ENCODE measurements at regions not wholly inside any gene's neighbourhood (a gene's known extent, or its start where the extent isn't known, plus 50 kb on each side); places are given as distances from the start of the nearest gene placed in this dataset.
A peak's percentile ranks its signal among the peaks of the same experiment; 100 is the strongest.

DNA sequence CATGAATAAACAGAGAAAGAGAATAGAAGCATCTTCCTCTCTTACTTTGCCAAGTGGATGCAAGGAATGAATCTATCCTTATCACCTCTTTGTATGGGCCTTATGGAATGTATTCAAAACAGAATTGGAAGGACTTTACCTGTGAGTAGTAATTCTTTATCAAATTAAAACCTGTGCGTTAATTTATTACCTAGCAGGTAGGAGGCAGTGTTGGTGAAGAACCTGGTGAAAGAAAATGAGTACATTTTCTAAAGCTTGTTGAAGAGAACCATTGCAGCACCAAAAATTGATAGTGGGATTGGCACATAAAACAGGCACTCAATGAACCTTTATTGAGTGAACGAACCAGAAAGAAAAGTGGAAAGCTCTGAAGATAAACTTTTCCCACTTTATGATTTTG is 1302.1 kb upstream of the CELF4 start:
- no peak for FAIRE-seq
- intact Hi-C loops (cut with DNase I): no loop called here
- H3K9ac ChIP-seq (ENCODE audit: low read length in 3 of 3): no peak overlapping the region
- H3K4me1 ChIP-seq (ENCODE audit: control insufficient read depth in 2 of 3, insufficient read depth in 2 of 3, low read depth in 1 of 3, low read length in 3 of 3): no peaks in the 10 kb centered on the region
- DNase-seq: no peak
- H3K4me3 ChIP-seq (ENCODE audit: low read length in 3 of 3): no peak overlapping the region
- H3K36me3 ChIP-seq (ENCODE audit: control insufficient read depth in 2 of 3, insufficient read depth in 3 of 3, low read length in 3 of 3): no peaks in the 10 kb centered on the region
- H3K27me3 ChIP-seq (ENCODE audit: control insufficient read depth, insufficient read depth, low read length): no peaks in the 10 kb centered on the region
- no peak overlapping the region for H3K27ac ChIP-seq (ENCODE audit: low read depth in 2 of 2, low read length in 2 of 2)
- TF ChIP-seq, protein P1, sequence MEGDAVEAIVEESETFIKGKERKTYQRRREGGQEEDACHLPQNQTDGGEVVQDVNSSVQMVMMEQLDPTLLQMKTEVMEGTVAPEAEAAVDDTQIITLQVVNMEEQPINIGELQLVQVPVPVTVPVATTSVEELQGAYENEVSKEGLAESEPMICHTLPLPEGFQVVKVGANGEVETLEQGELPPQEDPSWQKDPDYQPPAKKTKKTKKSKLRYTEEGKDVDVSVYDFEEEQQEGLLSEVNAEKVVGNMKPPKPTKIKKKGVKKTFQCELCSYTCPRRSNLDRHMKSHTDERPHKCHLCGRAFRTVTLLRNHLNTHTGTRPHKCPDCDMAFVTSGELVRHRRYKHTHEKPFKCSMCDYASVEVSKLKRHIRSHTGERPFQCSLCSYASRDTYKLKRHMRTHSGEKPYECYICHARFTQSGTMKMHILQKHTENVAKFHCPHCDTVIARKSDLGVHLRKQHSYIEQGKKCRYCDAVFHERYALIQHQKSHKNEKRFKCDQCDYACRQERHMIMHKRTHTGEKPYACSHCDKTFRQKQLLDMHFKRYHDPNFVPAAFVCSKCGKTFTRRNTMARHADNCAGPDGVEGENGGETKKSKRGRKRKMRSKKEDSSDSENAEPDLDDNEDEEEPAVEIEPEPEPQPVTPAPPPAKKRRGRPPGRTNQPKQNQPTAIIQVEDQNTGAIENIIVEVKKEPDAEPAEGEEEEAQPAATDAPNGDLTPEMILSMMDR (IDR thresholded peaks at IDR 0.05; ENCODE audit: borderline replicate concordance, extremely low read depth, insufficient read depth): no peak
- H3K9me3 ChIP-seq (ENCODE audit: control insufficient read depth in 2 of 3, insufficient read depth in 1 of 3, low read length in 3 of 3): no peaks in the 10 kb centered on the region

DNA sequence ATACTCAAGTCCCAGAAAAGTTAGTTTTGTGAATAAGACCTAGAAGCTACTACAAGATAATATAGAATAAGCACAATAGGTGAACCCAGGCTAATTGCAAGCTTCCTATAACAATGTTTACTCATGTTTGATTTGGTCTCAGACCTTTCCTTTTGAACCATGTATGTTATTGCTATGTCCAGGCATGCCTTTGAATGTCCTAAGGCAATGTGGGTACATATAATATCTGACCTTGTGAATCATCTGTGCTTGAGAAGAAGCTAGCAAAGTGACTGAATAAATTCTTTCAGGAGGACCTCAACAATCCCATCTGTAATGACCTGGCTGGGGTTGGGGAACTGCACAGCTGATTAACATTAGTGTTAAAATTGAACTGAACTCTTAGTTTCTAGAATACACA is 1285.9 kb upstream of the CELF4 start:
- Histone ChIP-seq H3K27me3 (ENCODE audit: control insufficient read depth, insufficient read depth, low read length) (no peaks in the 10 kb centered on the region), H3K9ac (ENCODE audit: low read length in 3 of 3) (no peak overlapping the region), H3K9me3 (ENCODE audit: control insufficient read depth in 2 of 3, insufficient read depth in 1 of 3, low read length in 3 of 3) (no peaks in the 10 kb centered on the region), H3K4me1 (ENCODE audit: control insufficient read depth in 2 of 3, insufficient read depth in 2 of 3, low read depth in 1 of 3, low read length in 3 of 3) (no peaks in the 10 kb centered on the region), H3K36me3 (ENCODE audit: control insufficient read depth in 2 of 3, insufficient read depth in 3 of 3, low read length in 3 of 3) (no peaks in the 10 kb centered on the region), H3K27ac (ENCODE audit: low read depth in 2 of 2, low read length in 2 of 2) (no peak overlapping the region), H3K4me3 (ENCODE audit: low read length in 3 of 3) (no peak overlapping the region)
- DNase-seq: no peak
- no peak for FAIRE-seq
- intact Hi-C loops (cut with DNase I): no loop called here
- TF ChIP-seq, protein P1 (IDR thresholded peaks at IDR 0.05; ENCODE audit: borderline replicate concordance, extremely low read depth, insufficient read depth): no peak

DNA sequence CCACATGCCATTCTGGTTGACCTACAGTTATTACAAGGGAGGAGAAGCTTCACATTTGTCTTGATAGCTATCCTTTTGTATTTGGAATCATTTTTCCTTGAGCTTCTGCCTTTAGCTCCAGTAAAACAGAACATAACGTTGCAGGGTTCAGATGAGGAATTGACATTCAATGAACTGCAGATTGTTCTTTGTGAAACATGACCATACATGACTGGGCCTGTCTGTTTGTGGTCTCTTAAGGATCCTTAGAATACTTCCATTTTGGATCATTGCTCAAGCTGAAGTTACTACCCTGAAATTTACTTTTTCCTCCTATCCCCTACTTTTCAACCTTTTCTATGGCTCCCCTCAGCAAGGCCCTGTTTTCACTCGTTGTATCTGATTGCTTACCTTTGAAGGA is 1281.7 kb upstream of the CELF4 start:
- no peak overlapping the region for H3K9ac ChIP-seq (ENCODE audit: low read length in 3 of 3)
- DNase-seq (no peak), FAIRE-seq (no peak)
- H3K27ac ChIP-seq (ENCODE audit: low read depth in 2 of 2, low read length in 2 of 2): no peak overlapping the region
- H3K27me3 ChIP-seq (ENCODE audit: control insufficient read depth, insufficient read depth, low read length): no peaks in the 10 kb centered on the region
- H3K9me3 ChIP-seq (ENCODE audit: control insufficient read depth in 2 of 3, insufficient read depth in 1 of 3, low read length in 3 of 3): no peaks in the 10 kb centered on the region
- intact Hi-C loops (cut with DNase I): no loop called here
- TF ChIP-seq, protein P1 (IDR thresholded peaks at IDR 0.05; ENCODE audit: borderline replicate concordance, extremely low read depth, insufficient read depth): no peak
- H3K4me1 ChIP-seq (ENCODE audit: control insufficient read depth in 2 of 3, insufficient read depth in 2 of 3, low read depth in 1 of 3, low read length in 3 of 3): no peaks in the 10 kb centered on the region
- H3K4me3 ChIP-seq (ENCODE audit: low read length in 3 of 3): no peak overlapping the region
- H3K36me3 ChIP-seq (ENCODE audit: control insufficient read depth in 2 of 3, insufficient read depth in 3 of 3, low read length in 3 of 3): no peaks in the 10 kb centered on the region

DNA sequence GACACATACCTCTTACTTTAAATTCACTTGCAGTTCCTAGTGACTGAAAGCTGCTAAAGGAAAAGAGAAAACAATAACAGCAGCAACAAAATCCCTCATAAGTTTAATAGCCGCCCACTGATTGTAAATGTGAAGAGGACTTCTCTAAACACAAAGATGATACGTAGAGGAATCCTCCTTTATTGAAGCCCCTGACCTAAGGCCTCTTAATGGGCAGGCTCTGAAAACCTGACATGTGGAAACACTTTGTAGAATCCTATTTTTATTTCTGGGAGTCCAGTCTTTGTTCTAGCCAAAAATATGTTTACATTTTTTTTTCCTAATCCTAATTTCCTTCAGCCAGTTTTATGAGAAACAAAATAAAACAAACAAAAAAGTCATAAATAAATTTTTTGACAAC is 1277.7 kb upstream of the CELF4 start:
- DNase-seq: peak in 2 of 5 donors; percentile 10 to 29
- H3K27ac ChIP-seq (ENCODE audit: low read depth in 2 of 2, low read length in 2 of 2): no peak overlapping the region
- no peaks in the 10 kb centered on the region for H3K27me3 ChIP-seq (ENCODE audit: control insufficient read depth, insufficient read depth, low read length)
- H3K4me1 ChIP-seq (ENCODE audit: control insufficient read depth in 2 of 3, insufficient read depth in 2 of 3, low read depth in 1 of 3, low read length in 3 of 3): no peaks in the 10 kb centered on the region
- TF ChIP-seq, protein P1 (IDR thresholded peaks at IDR 0.05; ENCODE audit: borderline replicate concordance, extremely low read depth, insufficient read depth): no peak
- no peak for FAIRE-seq
- no peak overlapping the region for H3K4me3 ChIP-seq (ENCODE audit: low read length in 3 of 3)
- H3K9me3 ChIP-seq (ENCODE audit: control insufficient read depth in 2 of 3, insufficient read depth in 1 of 3, low read length in 3 of 3): no peaks in the 10 kb centered on the region
- H3K36me3 ChIP-seq (ENCODE audit: control insufficient read depth in 2 of 3, insufficient read depth in 3 of 3, low read length in 3 of 3): no peaks in the 10 kb centered on the region
- intact Hi-C loops (cut with DNase I): loop anchor here (5.0 kb wide), 1 partner anchor 741 kb away; no protein-coding TSS in a partner anchor
- H3K9ac ChIP-seq (ENCODE audit: low read length in 3 of 3): no peak overlapping the region
